H9 (cell line): ENCODE measurements at regions not wholly inside any gene's neighbourhood (a gene's known extent, or its start where the extent isn't known, plus 50 kb on each side); places are given as distances from the start of the nearest gene placed in this dataset.

Experiments used
- DNase-seq: peaks from one replicate; pipeline ENCODE4 v3.0.0-alpha.2; 2017
- H2AFZ ChIP-seq: one replicate; pipeline ENCODE4 v1.6.1; 2013; ENCODE audit warnings: mild to moderate bottlenecking, low read length, control low read depth, moderate library complexity
- H2AK5ac ChIP-seq: 2 replicates; pipeline ENCODE4 v1.6.1; 2013; ENCODE audit warnings: low read length, control low read depth, mixed read lengths; ENCODE audit not compliant: insufficient read length
- H2BK120ac ChIP-seq: one replicate; pipeline ENCODE4 v1.6.1; 2013; ENCODE audit warnings: low read depth, mild to moderate bottlenecking, low read length, control low read depth, inconsistent platforms; ENCODE audit not compliant: poor library complexity, severe bottlenecking
- H2BK12ac ChIP-seq: 2 replicates; pipeline ENCODE4 v1.6.1; 2013; ENCODE audit warnings: low read length, control low read depth, mixed read lengths, low read depth; ENCODE audit not compliant: insufficient read length
- H2BK15ac ChIP-seq: 2 replicates; pipeline ENCODE4 v1.6.1; 2013; ENCODE audit warnings: low read depth, low read length, control low read depth
- H2BK20ac ChIP-seq: one replicate; pipeline ENCODE4 v1.6.1; 2013; ENCODE audit warnings: low read depth, mild to moderate bottlenecking, low read length, control low read depth, inconsistent platforms; ENCODE audit not compliant: poor library complexity, severe bottlenecking
- H2BK5ac ChIP-seq: 2 replicates; pipeline ENCODE4 v1.6.1; 2013; ENCODE audit warnings: low read length, control low read depth, mixed read lengths; ENCODE audit not compliant: insufficient read length
- H3K14ac ChIP-seq: 2 replicates; pipeline ENCODE4 v1.6.1; 2013; ENCODE audit warnings: low read length, control low read depth; ENCODE audit not compliant: insufficient read depth
- H3K18ac ChIP-seq: 2 replicates; pipeline ENCODE4 v1.6.1; 2013; ENCODE audit warnings: low read depth, mild to moderate bottlenecking, mixed read lengths, low read length, control low read depth; ENCODE audit not compliant: insufficient read length
- H3K23ac ChIP-seq: 2 replicates; pipeline ENCODE4 v1.6.1; 2013; ENCODE audit warnings: low read length, control low read depth, mixed read lengths, low read depth; ENCODE audit not compliant: insufficient read length
- H3K23me2 ChIP-seq: 2 replicates; pipeline ENCODE4 v1.6.1; 2013; ENCODE audit warnings: low read depth, mild to moderate bottlenecking, mixed read lengths, low read length, control low read depth; ENCODE audit not compliant: insufficient read length, poor library complexity, severe bottlenecking
- H3K27ac ChIP-seq: 2 replicates; pipeline ENCODE4 v1.5.1; 2013; ENCODE audit warnings: low read length, control low read depth, mixed read lengths, low read depth; ENCODE audit not compliant: insufficient read length
- H3K27me3 ChIP-seq: 2 replicates; pipeline ENCODE4 v1.6.1; 2013; ENCODE audit warnings: low read length, control low read depth, inconsistent platforms; ENCODE audit not compliant: insufficient read depth
- H3K4ac ChIP-seq: 2 replicates; pipeline ENCODE4 v1.6.1; 2013; ENCODE audit warnings: low read depth, mild to moderate bottlenecking, control low read depth, inconsistent platforms, low read length, moderate library complexity
- H3K4me1 ChIP-seq: 2 replicates; pipeline ENCODE4 v1.6.1; 2013; ENCODE audit warnings: low read length, control low read depth, inconsistent platforms; ENCODE audit not compliant: insufficient read depth
- H3K4me2 ChIP-seq: 2 replicates; pipeline ENCODE4 v1.6.1; 2013; ENCODE audit warnings: low read length, control low read depth, mixed read lengths; ENCODE audit not compliant: insufficient read length, insufficient read depth
- H3K56ac ChIP-seq: 2 replicates; pipeline ENCODE4 v1.6.1; 2013; ENCODE audit warnings: low read depth, mild to moderate bottlenecking, mixed read lengths, low read length, control low read depth; ENCODE audit not compliant: insufficient read length
- H3K79me1 ChIP-seq: 2 replicates; pipeline ENCODE4 v1.6.1; 2013; ENCODE audit warnings: low read depth, mild to moderate bottlenecking, moderate library complexity, low read length, control low read depth, inconsistent platforms; ENCODE audit not compliant: insufficient read depth, poor library complexity, severe bottlenecking
- H3K79me2 ChIP-seq: 2 replicates; pipeline ENCODE4 v1.6.1; 2013; ENCODE audit warnings: low read length, control low read depth, inconsistent platforms; ENCODE audit not compliant: insufficient read depth
- H3K9ac ChIP-seq: 2 replicates; pipeline ENCODE4 v1.6.1; 2013; ENCODE audit warnings: low read length, control low read depth, mixed read lengths; ENCODE audit not compliant: insufficient read length; ENCODE audit errors: extremely low read depth
- H3K9me3 ChIP-seq: one replicate; pipeline ENCODE4 v1.6.1; 2013; ENCODE audit warnings: low read depth, low read length, inconsistent platforms; ENCODE audit not compliant: control insufficient read depth
- H3T11ph ChIP-seq: one replicate; pipeline ENCODE4 v1.6.1; 2013; ENCODE audit warnings: mild to moderate bottlenecking, low read length, control low read depth, inconsistent platforms
- H4K20me1 ChIP-seq: one replicate; pipeline ENCODE4 v1.6.1; 2013; ENCODE audit not compliant: control insufficient read depth, insufficient read length, insufficient read depth
- H4K5ac ChIP-seq: 2 replicates; pipeline ENCODE4 v1.6.1; 2013; ENCODE audit warnings: low read depth, mild to moderate bottlenecking, mixed read lengths, low read length, control low read depth; ENCODE audit not compliant: insufficient read length
- H4K8ac ChIP-seq: replicated peaks from 2 replicates; pipeline ENCODE4 v1.6.1; 2013; ENCODE audit warnings: low read length, control low read depth, mixed read lengths, low read depth; ENCODE audit not compliant: insufficient read length
- H4K91ac ChIP-seq: 2 replicates; pipeline ENCODE4 v1.6.1; 2013; ENCODE audit warnings: low read depth, mild to moderate bottlenecking, moderate library complexity, mixed read lengths, low read length, control low read depth; ENCODE audit not compliant: insufficient read length
- H3K27ac Mint-ChIP-seq, 3 experiments: 2 replicates in 2 of 3; 3 replicates in 1 of 3; pipeline ENCODE4 v1.8.0; 2020 to 2021; ENCODE audit warnings: mixed read lengths in 3 of 3, mild to moderate bottlenecking in 1 of 3, moderate library complexity in 1 of 3
- H3K27me3 Mint-ChIP-seq: 2 replicates; pipeline ENCODE4 v1.8.0; 2021; ENCODE audit warnings: low read depth, mild to moderate bottlenecking, moderate library complexity, mixed read lengths
- H3K36me3 Mint-ChIP-seq, 3 experiments: 2 replicates in 2 of 3; 3 replicates in 1 of 3; pipeline ENCODE4 v1.8.0; 2020 to 2021; ENCODE audit warnings: low read depth in 3 of 3, mixed read lengths in 3 of 3; ENCODE audit not compliant: insufficient read depth in 1 of 3
- H3K4me1 Mint-ChIP-seq, 2 experiments: 2 replicates each; pipeline ENCODE4 v1.8.0; 2020; ENCODE audit warnings: mixed read lengths in 2 of 2
- H3K4me3 Mint-ChIP-seq, 2 experiments: 2 replicates in 1 of 2; 3 replicates in 1 of 2; pipeline ENCODE4 v1.8.0; 2020 to 2021; ENCODE audit warnings: mild to moderate bottlenecking in 2 of 2, mixed read lengths in 2 of 2, moderate library complexity in 1 of 2
- H3K9me3 Mint-ChIP-seq, 2 experiments: 2 replicates in 1 of 2; 3 replicates in 1 of 2; pipeline ENCODE4 v1.8.0; 2020; ENCODE audit warnings: mild to moderate bottlenecking in 2 of 2, mixed read lengths in 2 of 2, moderate library complexity in 1 of 2
- CTCF ChIP-seq: fragments of 200-600 bp; sonication (generic); conservative IDR thresholded peaks from 3 replicates; pipeline ENCODE4 v1.8.0; 2021; ENCODE audit warnings: antibody characterized with exemption, mild to moderate bottlenecking
- WGBS: extraction: QIAGEN DNeasy Blood & Tissue Kit; methylation state at CpG from one replicate; pipeline ENCODE4 v1.1.7; 2013; ENCODE audit warnings: missing lambda C conversion rate, low lambda C conversion rate, mixed read lengths; ENCODE audit not compliant: insufficient read length; ENCODE audit errors: extremely low coverage; 5-methylcytosine and 5-hydroxymethylcytosine counted together

GRCh38 chr3:189576486-189576885 is 54.7 kb upstream of the TP63 start:
- Histone ChIP-seq H3K4ac (no peak overlapping the region), H3K79me1 (no peaks in the 10 kb centered on the region), H4K91ac (no peak overlapping the region), H3K9me3 (no peaks in the 10 kb centered on the region), H2BK20ac (no peak overlapping the region), H3K27me3 (no peaks in the 10 kb centered on the region), H2BK5ac (no peak overlapping the region), H3K9ac (no peak overlapping the region), H3K14ac (no peak overlapping the region), H2AFZ (no peak overlapping the region), H3K4me1 (no peaks in the 10 kb centered on the region), H2BK12ac (no peak overlapping the region), H3K4me2 (no peak overlapping the region), H2BK120ac (no peak overlapping the region), H2AK5ac (no peak overlapping the region), H3K18ac (no peak overlapping the region), H2BK15ac (no peak overlapping the region), H3K79me2 (no peaks in the 10 kb centered on the region), H3K23ac (no peak overlapping the region), H3K27ac (no peak overlapping the region), H4K20me1 (no peaks in the 10 kb centered on the region), H4K8ac (no peak overlapping the region), H3K56ac (no peak overlapping the region), H4K5ac (no peak overlapping the region), H3K23me2 (no peaks in the 10 kb centered on the region), H3T11ph (no peak overlapping the region)
- Mint-ChIP-seq H3K36me3 (no peaks in the 10 kb centered on the region; a peak in 1 of 7 replicates), H3K4me3 (no peak overlapping the region), H3K27me3 (no peaks in the 10 kb centered on the region), H3K27ac (no peak overlapping the region), H3K4me1 (no peaks in the 10 kb centered on the region), H3K9me3 (no peaks in the 10 kb centered on the region)
- WGBS: no CpG with 5 or more reads among the region's 1 CpG
- TF ChIP-seq CTCF: no peak
- DNase-seq: no peak
